Fibroblast of lung (primary cell): ENCODE measurements at regions not wholly inside any gene's neighbourhood (a gene's known extent, or its start where the extent isn't known, plus 50 kb on each side); places are given as distances from the start of the nearest gene placed in this dataset.

Experiments used
- EZH2 ChIP-seq: IDR thresholded peaks from 2 replicates; pipeline ENCODE4 v1.5.1; 2012; ENCODE audit warnings: low read length, control low read depth, mild to moderate bottlenecking; ENCODE audit errors: missing control alignments
- TF ChIP-seq, protein P1 (sequence below), 2 donors: IDR thresholded peaks in 1 of 2; conservative IDR thresholded peaks in 1 of 2; 1 replicate in 1 of 2; 2 replicates in 1 of 2; pipeline ENCODE4 v1.5.1; 2011 to 2012; ENCODE audit warnings: low read length in 2 of 2, control low read depth in 1 of 2, inconsistent platforms in 1 of 2, low read depth in 1 of 2, mild to moderate bottlenecking in 1 of 2

DNA sequence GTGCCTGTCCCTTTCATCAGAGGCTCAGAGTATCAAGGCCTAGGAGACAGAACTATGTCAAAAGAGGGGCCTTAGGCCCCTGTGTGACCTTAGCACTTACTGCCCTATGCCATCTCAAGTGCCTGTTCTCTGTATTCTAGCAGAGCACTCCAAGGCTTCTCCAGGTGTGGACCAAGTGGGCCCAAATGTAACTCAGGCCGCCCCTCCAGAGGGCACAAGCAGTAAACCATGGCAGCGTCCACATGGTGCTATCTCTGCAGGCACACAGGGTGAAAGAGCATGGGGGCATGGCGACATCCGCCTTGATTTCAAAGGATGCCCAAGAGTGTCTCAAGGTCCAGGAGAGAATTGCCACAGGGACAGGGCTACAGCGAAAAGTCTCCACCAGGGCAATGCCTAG is 628.7 kb downstream of the RPS29 start:
- TF ChIP-seq, protein P1, sequence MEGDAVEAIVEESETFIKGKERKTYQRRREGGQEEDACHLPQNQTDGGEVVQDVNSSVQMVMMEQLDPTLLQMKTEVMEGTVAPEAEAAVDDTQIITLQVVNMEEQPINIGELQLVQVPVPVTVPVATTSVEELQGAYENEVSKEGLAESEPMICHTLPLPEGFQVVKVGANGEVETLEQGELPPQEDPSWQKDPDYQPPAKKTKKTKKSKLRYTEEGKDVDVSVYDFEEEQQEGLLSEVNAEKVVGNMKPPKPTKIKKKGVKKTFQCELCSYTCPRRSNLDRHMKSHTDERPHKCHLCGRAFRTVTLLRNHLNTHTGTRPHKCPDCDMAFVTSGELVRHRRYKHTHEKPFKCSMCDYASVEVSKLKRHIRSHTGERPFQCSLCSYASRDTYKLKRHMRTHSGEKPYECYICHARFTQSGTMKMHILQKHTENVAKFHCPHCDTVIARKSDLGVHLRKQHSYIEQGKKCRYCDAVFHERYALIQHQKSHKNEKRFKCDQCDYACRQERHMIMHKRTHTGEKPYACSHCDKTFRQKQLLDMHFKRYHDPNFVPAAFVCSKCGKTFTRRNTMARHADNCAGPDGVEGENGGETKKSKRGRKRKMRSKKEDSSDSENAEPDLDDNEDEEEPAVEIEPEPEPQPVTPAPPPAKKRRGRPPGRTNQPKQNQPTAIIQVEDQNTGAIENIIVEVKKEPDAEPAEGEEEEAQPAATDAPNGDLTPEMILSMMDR (conservative IDR thresholded peaks at IDR 0.05 in 1 of 2, IDR thresholded peaks at IDR 0.05 in 1 of 2; ENCODE audit: low read depth in 1 of 2, low read length in 2 of 2), result no peak
- no peak for TF ChIP-seq EZH2
